ENCODE measurements at regions not wholly inside any gene's neighbourhood (a gene's known extent, or its start where the extent isn't known, plus 50 kb on each side); places are given as distances from the start of the nearest gene placed in this dataset.

- TF ChIP-seq, protein P1, sequence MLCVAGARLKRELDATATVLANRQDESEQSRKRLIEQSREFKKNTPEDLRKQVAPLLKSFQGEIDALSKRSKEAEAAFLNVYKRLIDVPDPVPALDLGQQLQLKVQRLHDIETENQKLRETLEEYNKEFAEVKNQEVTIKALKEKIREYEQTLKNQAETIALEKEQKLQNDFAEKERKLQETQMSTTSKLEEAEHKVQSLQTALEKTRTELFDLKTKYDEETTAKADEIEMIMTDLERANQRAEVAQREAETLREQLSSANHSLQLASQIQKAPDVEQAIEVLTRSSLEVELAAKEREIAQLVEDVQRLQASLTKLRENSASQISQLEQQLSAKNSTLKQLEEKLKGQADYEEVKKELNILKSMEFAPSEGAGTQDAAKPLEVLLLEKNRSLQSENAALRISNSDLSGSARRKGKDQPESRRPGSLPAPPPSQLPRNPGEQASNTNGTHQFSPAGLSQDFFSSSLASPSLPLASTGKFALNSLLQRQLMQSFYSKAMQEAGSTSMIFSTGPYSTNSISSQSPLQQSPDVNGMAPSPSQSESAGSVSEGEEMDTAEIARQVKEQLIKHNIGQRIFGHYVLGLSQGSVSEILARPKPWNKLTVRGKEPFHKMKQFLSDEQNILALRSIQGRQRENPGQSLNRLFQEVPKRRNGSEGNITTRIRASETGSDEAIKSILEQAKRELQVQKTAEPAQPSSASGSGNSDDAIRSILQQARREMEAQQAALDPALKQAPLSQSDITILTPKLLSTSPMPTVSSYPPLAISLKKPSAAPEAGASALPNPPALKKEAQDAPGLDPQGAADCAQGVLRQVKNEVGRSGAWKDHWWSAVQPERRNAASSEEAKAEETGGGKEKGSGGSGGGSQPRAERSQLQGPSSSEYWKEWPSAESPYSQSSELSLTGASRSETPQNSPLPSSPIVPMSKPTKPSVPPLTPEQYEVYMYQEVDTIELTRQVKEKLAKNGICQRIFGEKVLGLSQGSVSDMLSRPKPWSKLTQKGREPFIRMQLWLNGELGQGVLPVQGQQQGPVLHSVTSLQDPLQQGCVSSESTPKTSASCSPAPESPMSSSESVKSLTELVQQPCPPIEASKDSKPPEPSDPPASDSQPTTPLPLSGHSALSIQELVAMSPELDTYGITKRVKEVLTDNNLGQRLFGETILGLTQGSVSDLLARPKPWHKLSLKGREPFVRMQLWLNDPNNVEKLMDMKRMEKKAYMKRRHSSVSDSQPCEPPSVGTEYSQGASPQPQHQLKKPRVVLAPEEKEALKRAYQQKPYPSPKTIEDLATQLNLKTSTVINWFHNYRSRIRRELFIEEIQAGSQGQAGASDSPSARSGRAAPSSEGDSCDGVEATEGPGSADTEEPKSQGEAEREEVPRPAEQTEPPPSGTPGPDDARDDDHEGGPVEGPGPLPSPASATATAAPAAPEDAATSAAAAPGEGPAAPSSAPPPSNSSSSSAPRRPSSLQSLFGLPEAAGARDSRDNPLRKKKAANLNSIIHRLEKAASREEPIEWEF (IDR thresholded peaks at IDR 0.05; ENCODE audit: insufficient replicate concordance, low read depth, low read length), result no peak
- TF ChIP-seq MEF2B (IDR thresholded peaks at IDR 0.05; ENCODE audit: partially characterized antibody, poor library complexity, severe bottlenecking) (peak; percentile 24), ZNF274 (IDR thresholded peaks at IDR 0.05; ENCODE audit: insufficient read depth, insufficient read length) (no peak), NFYB (IDR thresholded peaks at IDR 0.05; ENCODE audit: insufficient read depth, low read depth, low read length) (no peak), RB1 (IDR thresholded peaks at IDR 0.05; ENCODE audit: borderline replicate concordance) (no peak), MTA2 (IDR thresholded peaks at IDR 0.05; ENCODE audit: low read depth) (0 out of 2 replicates have a peak, but pooled peaks have one; percentile 20), ZBTB40 (IDR thresholded peaks at IDR 0.05; ENCODE audit: borderline replicate concordance) (no peak), ATF7 (IDR thresholded peaks at IDR 0.05; ENCODE audit: low read depth) (no peak), GABPA (IDR thresholded peaks at IDR 0.05; ENCODE audit: low read depth) (no peak), PKNOX1 (IDR thresholded peaks at IDR 0.05) (peak; percentile 79; the same call in 1 of the 2 replicates), JUND (IDR thresholded peaks at IDR 0.05; ENCODE audit: low read depth, low read length) (no peak), CHD4 (IDR thresholded peaks at IDR 0.05) (no peak), NFYA (IDR thresholded peaks at IDR 0.05; ENCODE audit: borderline replicate concordance, low read depth, low read length) (no peak), USF1 (IDR thresholded peaks at IDR 0.05; ENCODE audit: borderline replicate concordance, extremely low read length, insufficient read depth, low read depth, low read length) (no peak), RELA (IDR thresholded peaks at IDR 0.05; ENCODE audit: borderline replicate concordance, partially characterized antibody) (no peak), PBX3 (IDR thresholded peaks at IDR 0.05; ENCODE audit: insufficient replicate concordance, low read depth, low read length) (peak; percentile 34)
Observed at GRCh38 chr1:193448682-193449461, 262.5 kb upstream of the B3GALT2 start (continued).
